H1 (cell line): ENCODE measurements at regions not wholly inside any gene's neighbourhood (a gene's known extent, or its start where the extent isn't known, plus 50 kb on each side); places are given as distances from the start of the nearest gene placed in this dataset.

Experiments
- JUND ChIP-seq: IDR thresholded peaks from 2 replicates; pipeline ENCODE4 v1.6.1; 2011; ENCODE audit warnings: mild to moderate bottlenecking, improper control_type of control experiment, low read length
- SRF ChIP-seq: IDR thresholded peaks from 2 replicates; pipeline ENCODE4 v1.6.1; 2011; ENCODE audit warnings: mild to moderate bottlenecking, low read depth, low read length, moderate library complexity
- TF ChIP-seq, protein P1 (sequence below), 3 experiments: IDR thresholded peaks; 1 replicate in 2 of 3; 2 replicates in 1 of 3; pipeline versions ENCODE4 v1.5.1 to v1.6.1; 2011; ENCODE audit warnings: low read length in 3 of 3, mild to moderate bottlenecking in 3 of 3, inconsistent platforms in 2 of 3, low read depth in 1 of 3, moderate library complexity in 1 of 3; ENCODE audit not compliant: insufficient read depth in 1 of 3; ENCODE audit errors: control extremely low read depth in 1 of 3

DNA sequence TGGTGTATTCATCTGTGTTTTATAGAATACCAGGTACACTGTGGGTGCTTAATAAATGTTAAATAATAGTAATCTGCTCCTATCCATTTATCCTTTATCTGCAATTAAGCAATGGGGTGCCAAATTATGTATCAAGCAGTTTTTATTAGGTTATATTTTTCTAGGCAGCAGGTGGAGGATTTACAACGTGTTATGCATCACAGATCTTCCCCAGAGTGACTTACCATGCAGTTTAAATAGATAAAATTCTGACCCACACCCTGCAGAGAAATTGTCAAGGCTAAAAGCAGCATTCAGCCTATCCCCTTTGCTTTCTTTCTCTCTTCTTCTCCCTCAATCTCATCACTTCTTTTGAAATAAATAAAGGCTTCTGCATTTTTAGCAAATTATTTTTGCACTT is 306.4 kb downstream of the CXXC4 start:
- TF ChIP-seq, protein P1, sequence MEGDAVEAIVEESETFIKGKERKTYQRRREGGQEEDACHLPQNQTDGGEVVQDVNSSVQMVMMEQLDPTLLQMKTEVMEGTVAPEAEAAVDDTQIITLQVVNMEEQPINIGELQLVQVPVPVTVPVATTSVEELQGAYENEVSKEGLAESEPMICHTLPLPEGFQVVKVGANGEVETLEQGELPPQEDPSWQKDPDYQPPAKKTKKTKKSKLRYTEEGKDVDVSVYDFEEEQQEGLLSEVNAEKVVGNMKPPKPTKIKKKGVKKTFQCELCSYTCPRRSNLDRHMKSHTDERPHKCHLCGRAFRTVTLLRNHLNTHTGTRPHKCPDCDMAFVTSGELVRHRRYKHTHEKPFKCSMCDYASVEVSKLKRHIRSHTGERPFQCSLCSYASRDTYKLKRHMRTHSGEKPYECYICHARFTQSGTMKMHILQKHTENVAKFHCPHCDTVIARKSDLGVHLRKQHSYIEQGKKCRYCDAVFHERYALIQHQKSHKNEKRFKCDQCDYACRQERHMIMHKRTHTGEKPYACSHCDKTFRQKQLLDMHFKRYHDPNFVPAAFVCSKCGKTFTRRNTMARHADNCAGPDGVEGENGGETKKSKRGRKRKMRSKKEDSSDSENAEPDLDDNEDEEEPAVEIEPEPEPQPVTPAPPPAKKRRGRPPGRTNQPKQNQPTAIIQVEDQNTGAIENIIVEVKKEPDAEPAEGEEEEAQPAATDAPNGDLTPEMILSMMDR (IDR thresholded peaks at IDR 0.05; ENCODE audit: control extremely low read depth in 1 of 3, insufficient read depth in 1 of 3, low read depth in 1 of 3, low read length in 3 of 3), result no peak
- TF ChIP-seq SRF, result no peak
- TF ChIP-seq JUND, result no peak
